Dermis blood vessel endothelial cell (primary cell): ENCODE measurements at regions not wholly inside any gene's neighbourhood (a gene's known extent, or its start where the extent isn't known, plus 50 kb on each side); places are given as distances from the start of the nearest gene placed in this dataset.
"Not testable (repeated sequence)": the region's sequence is repeated elsewhere in the genome, so short reads cannot be mapped to it uniquely, and the experiment has no call there.

ENCODE experiments used
- DNase-seq: peaks from one replicate; pipeline ENCODE4 v3.0.0; 2010

DNA sequence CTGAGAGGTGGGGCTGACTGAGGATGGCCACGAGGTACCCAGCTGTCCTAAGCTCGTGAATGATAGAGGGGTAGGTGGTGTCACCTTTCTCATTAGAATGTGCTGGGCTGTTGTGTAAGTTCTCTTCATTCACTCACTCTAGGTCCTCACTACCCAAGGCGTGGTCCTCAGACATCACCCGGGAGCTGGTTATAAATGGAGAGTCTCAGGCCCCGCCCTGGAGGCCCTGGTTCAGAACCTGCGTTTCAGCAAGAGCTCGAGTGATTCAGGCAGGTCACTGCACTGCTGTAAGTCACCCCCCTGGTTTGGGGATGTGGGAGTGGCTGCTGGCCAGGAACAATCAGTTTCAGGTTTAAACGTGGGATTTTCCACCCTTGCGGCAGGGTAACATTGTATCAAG, 139.8 kb downstream of the FOXL1 start:
- peak; percentile 34 for DNase-seq

DNA sequence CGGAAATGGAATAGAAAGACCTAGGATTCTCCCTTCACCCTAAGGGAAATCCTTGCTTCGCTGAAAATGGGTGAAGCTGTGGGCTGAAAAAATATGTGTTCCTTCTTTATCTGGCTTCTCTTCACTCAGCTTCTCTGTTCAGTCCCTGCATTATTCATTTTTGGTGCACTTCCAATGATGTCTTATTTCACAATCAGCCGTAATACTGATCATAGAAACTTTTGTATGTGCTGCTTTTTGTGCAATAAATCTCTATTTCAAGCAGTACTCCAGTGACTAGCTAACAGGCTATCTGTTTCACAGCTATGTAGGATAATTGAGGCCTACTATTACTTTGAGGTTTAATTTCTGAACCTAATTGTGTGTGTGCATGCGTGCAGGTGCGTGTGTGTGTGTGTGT, 144.6 kb downstream of the FOXL1 start:
- DNase-seq = no peak

DNA sequence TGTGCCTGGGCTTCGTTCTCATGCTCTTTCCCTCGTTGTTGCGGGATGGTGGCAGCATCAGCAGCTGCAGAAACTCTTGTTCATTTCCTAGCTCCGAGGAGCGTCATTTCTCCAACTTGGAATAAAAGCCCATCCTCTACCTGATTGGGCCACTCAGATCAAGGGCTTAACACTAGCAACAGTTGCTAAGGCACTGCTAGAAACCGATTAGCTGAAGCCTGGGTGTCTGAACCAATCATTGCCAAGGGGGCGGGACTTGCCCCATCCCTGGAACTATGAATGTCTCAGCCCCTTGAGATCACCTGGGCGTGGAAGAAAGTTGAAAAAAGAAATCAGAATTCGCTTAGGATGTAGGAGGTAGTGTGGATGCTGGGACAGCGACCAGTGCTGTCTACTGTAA, 145.3 kb downstream of the FOXL1 start:
- no peak for DNase-seq

GRCh38 chr16:86725401-86725800, 147.1 kb downstream of the FOXL1 start:
- DNase-seq = no peak

GRCh38 chr16:86726340-86726739, 148.0 kb downstream of the FOXL1 start:
- no peak for DNase-seq

DNA sequence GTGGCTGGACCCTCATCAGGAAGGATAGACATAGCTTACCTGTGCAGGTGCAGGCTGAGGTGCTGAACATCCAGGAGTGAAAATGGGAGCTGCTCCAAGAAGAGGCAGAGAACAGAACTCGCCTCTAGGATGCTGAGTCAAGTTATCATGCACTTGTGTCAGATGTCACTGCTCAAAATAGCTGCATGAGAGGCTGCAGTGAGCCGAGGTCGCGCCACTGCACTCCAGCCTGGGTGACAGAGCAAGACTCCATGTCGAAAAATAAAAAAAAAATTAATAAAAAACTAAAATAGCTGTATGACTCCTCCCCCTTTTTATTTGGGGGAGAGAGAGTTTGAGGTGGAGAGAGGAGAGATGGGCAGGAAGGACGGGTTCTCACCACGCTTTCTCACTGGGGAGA, 148.8 kb downstream of the FOXL1 start:
- DNase-seq = no peak

GRCh38 chr16:86727632-86728031, 149.3 kb downstream of the FOXL1 start:
- DNase-seq = no peak

DNA sequence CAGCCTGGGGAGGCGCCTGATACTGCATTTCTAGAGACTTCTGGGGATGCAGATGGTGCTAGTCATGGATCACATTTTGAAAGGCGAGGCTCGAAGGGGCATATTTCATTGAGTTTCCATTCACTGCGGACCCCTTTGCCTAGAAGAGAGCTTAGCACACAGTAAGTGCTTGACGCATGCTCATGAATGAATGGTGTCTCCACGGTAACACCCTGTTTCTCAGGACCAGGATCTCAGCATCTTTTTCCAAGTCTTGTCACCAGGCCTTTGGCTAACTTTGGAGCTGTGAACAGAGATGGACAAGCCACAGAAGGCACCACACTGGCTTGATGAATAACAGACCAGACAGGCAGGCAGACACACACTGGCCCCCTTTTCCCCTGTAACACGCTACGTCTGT, 151.3 kb downstream of the FOXL1 start:
- DNase-seq = no peak

GRCh38 chr16:86730086-86730485, 151.7 kb downstream of the FOXL1 start:
- DNase-seq = no peak

DNA sequence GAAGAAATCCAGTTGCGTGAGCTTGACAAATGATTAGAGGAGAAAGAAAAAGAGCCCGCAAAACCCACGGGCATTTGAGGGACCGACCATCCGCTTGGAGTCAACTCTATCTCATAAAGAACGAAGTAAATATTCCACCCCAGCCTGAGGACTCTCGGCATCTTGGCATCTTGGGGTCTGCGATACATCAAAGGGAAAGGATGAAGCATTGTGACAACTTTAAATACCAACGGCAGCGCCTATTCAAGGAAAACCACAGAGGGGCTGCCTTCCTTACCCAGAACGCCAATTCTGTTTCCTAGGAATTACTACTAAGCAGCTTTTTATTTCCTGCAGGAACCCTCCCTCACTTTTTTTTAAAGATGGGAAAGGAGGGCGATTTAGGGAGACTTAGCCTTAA, 152.2 kb downstream of the FOXL1 start:
- DNase-seq = no peak

GRCh38 chr16:86732621-86733295, 154.4 kb downstream of the FOXL1 start:
- peak; percentile 55 for DNase-seq

DNA sequence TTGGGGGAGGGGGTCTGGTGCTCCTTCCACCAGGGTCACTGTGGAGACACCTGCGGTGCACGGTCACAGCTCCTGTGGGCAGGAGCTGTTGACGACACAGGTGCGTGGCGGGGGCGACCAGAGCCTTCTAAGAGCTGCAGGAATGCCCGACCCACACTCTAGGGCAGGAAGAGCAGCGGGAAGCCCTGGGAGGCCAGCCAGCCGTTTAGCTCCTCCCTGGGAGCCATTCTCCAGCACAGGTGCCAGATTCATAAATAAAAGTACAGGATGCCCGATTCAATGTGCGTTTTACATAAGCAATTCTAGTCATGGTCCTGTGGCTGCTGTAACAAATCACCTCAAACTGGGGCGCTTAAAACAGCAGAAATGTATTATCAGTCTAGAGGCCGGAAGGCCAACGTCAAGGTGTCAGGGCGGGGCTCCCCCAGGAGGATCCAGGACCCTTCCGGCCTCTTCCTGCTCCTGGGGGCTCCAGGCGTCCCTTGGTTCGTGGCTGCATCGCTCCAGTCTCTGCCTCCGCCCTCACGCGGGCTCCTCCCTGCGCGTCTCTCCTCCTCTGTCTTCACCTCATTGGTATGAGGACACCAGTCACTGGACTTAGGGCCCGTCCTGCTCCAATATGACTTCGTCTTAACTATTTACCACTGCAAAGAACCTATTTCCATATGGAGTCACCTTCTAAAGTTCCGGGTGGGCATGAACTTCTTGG, 155.4 kb downstream of the FOXL1 start:
- peak; percentile 61 for DNase-seq

GRCh38 chr16:86734543-86735460, 156.5 kb downstream of the FOXL1 start:
- DNase-seq = peak; percentile 62

- DNase-seq = no peak
These were observed 157.4 kb downstream of the FOXL1 start for GRCh38 chr16:86735727-86736126.

- DNase-seq = no peak
These were observed 158.2 kb downstream of the FOXL1 start for GRCh38 chr16:86736502-86736901.

- DNase-seq = no peak
These were observed 158.7 kb downstream of the FOXL1 start for GRCh38 chr16:86737083-86737482.

- not testable (repeated sequence) for DNase-seq
These were observed 160.0 kb downstream of the FOXL1 start for GRCh38 chr16:86738322-86738721.

GRCh38 chr16:86739178-86739577, 160.8 kb downstream of the FOXL1 start:
- DNase-seq = no peak

- no peak for DNase-seq
These were observed 161.5 kb downstream of the FOXL1 start for GRCh38 chr16:86739808-86740207.

- no peak for DNase-seq
These were observed 161.9 kb downstream of the FOXL1 start for GRCh38 chr16:86740298-86740697.

DNA sequence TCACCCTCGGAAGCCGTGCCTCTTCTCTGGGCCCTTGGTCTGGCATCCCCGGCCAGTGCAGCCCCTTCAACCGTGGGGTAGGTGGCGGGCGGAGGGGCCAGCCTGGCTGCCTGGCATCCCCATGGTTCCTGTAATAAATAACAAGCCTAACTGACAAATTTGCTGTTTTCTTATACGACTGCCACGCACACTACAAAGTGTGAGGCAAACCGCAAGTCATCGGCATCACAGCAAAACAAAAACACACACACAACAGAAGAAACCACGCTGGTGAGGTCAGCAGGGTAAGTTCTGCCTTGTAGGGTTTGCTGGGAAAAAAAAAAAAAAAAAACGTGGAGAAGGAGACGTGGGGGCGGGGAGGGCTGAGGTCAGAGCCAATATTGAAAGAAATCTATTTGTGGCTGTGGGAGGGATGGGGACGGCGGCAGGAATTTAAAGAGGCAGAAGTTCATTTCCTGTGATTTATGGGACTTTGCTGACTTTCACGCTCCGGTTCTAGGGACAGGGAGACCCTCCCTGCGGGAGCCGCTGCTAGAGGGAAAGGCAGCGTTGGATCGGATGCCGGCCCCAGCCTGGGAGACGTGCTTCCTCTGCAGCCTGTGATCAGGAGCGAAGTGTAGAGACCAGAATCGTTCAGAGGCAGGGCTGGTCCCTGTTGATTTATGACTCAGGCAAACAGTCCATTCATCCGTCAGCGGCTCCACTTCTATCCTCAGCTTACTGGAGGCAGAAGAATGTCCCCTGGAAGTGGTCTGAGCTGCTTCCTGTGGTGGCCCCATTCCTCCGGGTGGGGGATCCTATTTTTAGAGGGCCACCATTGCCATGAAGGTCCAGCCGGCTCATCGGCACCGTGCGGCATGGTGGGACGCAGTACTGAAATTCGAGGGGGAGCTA, 162.8 kb downstream of the FOXL1 start:
- DNase-seq = peak; percentile 88

- DNase-seq = no peak
These were observed 169.4 kb downstream of the FOXL1 start for GRCh38 chr16:86747761-86748160.
